ENCODE measurements at regions not wholly inside any gene's neighbourhood (a gene's known extent, or its start where the extent isn't known, plus 50 kb on each side); places are given as distances from the start of the nearest gene placed in this dataset.
"Not testable (repeated sequence)": the region's sequence is repeated elsewhere in the genome, so short reads cannot be mapped to it uniquely, and the experiment has no call there.

GRCh38 chr7:108813251-108814014 is 243.8 kb downstream of the DNAJB9 start:
- no peak for DNase-seq (ENCODE audit: low read depth in 1 of 2, low spot score in 1 of 2)

GRCh38 chr7:108815815-108816214 is 246.1 kb downstream of the DNAJB9 start:
- DNase-seq (ENCODE audit: low read depth in 1 of 2, low spot score in 1 of 2): no peak

GRCh38 chr7:108818742-108819141 is 249.1 kb downstream of the DNAJB9 start:
- DNase-seq (ENCODE audit: low read depth in 1 of 2, low spot score in 1 of 2): no peak

- no peak for DNase-seq (ENCODE audit: low read depth in 1 of 2, low spot score in 1 of 2)
Observed at GRCh38 chr7:108824840-108825580, 255.3 kb downstream of the DNAJB9 start.

- DNase-seq (ENCODE audit: low read depth in 1 of 2, low spot score in 1 of 2): no peak
Observed at GRCh38 chr7:108825581-108825909, 255.9 kb downstream of the DNAJB9 start.

GRCh38 chr7:108836256-108836655 is 266.6 kb downstream of the DNAJB9 start:
- no peak for DNase-seq (ENCODE audit: low read depth in 1 of 2, low spot score in 1 of 2)

- no peak for DNase-seq (ENCODE audit: low read depth in 1 of 2, low spot score in 1 of 2)
Observed at GRCh38 chr7:108838198-108838597, 268.5 kb downstream of the DNAJB9 start.

GRCh38 chr7:108839076-108839475 is 269.4 kb downstream of the DNAJB9 start:
- DNase-seq (ENCODE audit: low read depth in 1 of 2, low spot score in 1 of 2): no peak

GRCh38 chr7:108845951-108846350 is 276.3 kb downstream of the DNAJB9 start:
- DNase-seq (ENCODE audit: low read depth in 1 of 2, low spot score in 1 of 2): no peak

- DNase-seq (ENCODE audit: low read depth in 1 of 2, low spot score in 1 of 2): no peak
Observed at GRCh38 chr7:108846471-108846870, 276.8 kb downstream of the DNAJB9 start.

GRCh38 chr7:108848486-108848885 is 278.8 kb downstream of the DNAJB9 start:
- DNase-seq (ENCODE audit: low read depth in 1 of 2, low spot score in 1 of 2): no peak

- DNase-seq (ENCODE audit: low read depth in 1 of 2, low spot score in 1 of 2): no peak
Observed at GRCh38 chr7:108860615-108861014, 290.9 kb downstream of the DNAJB9 start.

- DNase-seq (ENCODE audit: low read depth in 1 of 2, low spot score in 1 of 2): no peak
Observed at GRCh38 chr7:108861071-108861470, 291.4 kb downstream of the DNAJB9 start.

GRCh38 chr7:108863227-108863848 is 293.7 kb downstream of the DNAJB9 start:
- no peak for DNase-seq (ENCODE audit: low read depth in 1 of 2, low spot score in 1 of 2)

GRCh38 chr7:108869070-108869469 is 299.4 kb downstream of the DNAJB9 start:
- DNase-seq (ENCODE audit: low read depth in 1 of 2, low spot score in 1 of 2): no peak

GRCh38 chr7:108875139-108875538 is 305.5 kb downstream of the DNAJB9 start:
- no peak for DNase-seq (ENCODE audit: low read depth in 1 of 2, low spot score in 1 of 2)

GRCh38 chr7:108890862-108891261 is 321.2 kb downstream of the DNAJB9 start:
- DNase-seq (ENCODE audit: low read depth in 1 of 2, low spot score in 1 of 2): no peak

- no peak for DNase-seq (ENCODE audit: low read depth in 1 of 2, low spot score in 1 of 2)
Observed at GRCh38 chr7:108908456-108908855, 338.8 kb downstream of the DNAJB9 start.

GRCh38 chr7:108911016-108911415 is 341.3 kb downstream of the DNAJB9 start:
- DNase-seq (ENCODE audit: low read depth in 1 of 2, low spot score in 1 of 2): no peak

GRCh38 chr7:108920490-108920889 is 350.8 kb downstream of the DNAJB9 start:
- no peak for DNase-seq (ENCODE audit: low read depth in 1 of 2, low spot score in 1 of 2)

- DNase-seq (ENCODE audit: low read depth in 1 of 2, low spot score in 1 of 2): not testable (repeated sequence)
Observed at GRCh38 chr7:108943048-108943447, 373.4 kb downstream of the DNAJB9 start.

GRCh38 chr7:108947526-108947925 is 377.9 kb downstream of the DNAJB9 start:
- DNase-seq (ENCODE audit: low read depth in 1 of 2, low spot score in 1 of 2): no peak
